GM21619 (cell line): ENCODE measurements at regions not wholly inside any gene's neighbourhood (a gene's known extent, or its start where the extent isn't known, plus 50 kb on each side); places are given as distances from the start of the nearest gene placed in this dataset.

Source experiments
- ATAC-seq: cut with Tn5 transposase; IDR thresholded peaks from one replicate; pipeline ENCODE4 v1.9.1; 2021; ENCODE audit not compliant: unreplicated experiment

- ATAC-seq: no peak
Observed at GRCh38 chr15:70449311-70450141, 313.8 kb downstream of the UACA start.

GRCh38 chr15:70447928-70448698 is 315.2 kb downstream of the UACA start:
- ATAC-seq: no peak

GRCh38 chr15:70447521-70447920 is 315.8 kb downstream of the UACA start:
- no peak for ATAC-seq

GRCh38 chr15:70447081-70447480 is 316.3 kb downstream of the UACA start:
- ATAC-seq: no peak

- ATAC-seq: no peak
Observed at GRCh38 chr15:70443486-70444273, 319.7 kb downstream of the UACA start.

GRCh38 chr15:70442616-70443321 is 320.6 kb downstream of the UACA start:
- ATAC-seq: no peak

GRCh38 chr15:70442211-70442610 is 321.1 kb downstream of the UACA start:
- no peak for ATAC-seq

GRCh38 chr15:70440416-70441138 is 322.8 kb downstream of the UACA start:
- ATAC-seq: no peak

- ATAC-seq: no peak
Observed at GRCh38 chr15:70439880-70440279, 323.5 kb downstream of the UACA start.

- no peak for ATAC-seq
Observed at GRCh38 chr15:70439304-70439877, 324.0 kb downstream of the UACA start.

- no peak for ATAC-seq
Observed at GRCh38 chr15:70438776-70439175, 324.6 kb downstream of the UACA start.

- ATAC-seq: no peak
Observed at GRCh38 chr15:70437882-70438451, 325.4 kb downstream of the UACA start.

- ATAC-seq: no peak
Observed at GRCh38 chr15:70437089-70437488, 326.3 kb downstream of the UACA start.

- ATAC-seq: no peak
Observed at GRCh38 chr15:70436428-70436827, 326.9 kb downstream of the UACA start.

- ATAC-seq: no peak
Observed at GRCh38 chr15:70435872-70436271, 327.5 kb downstream of the UACA start.

GRCh38 chr15:70435369-70435768 is 328.0 kb downstream of the UACA start:
- no peak for ATAC-seq

- ATAC-seq: no peak
Observed at GRCh38 chr15:70433586-70434324, 329.6 kb downstream of the UACA start.

GRCh38 chr15:70432924-70433495 is 330.3 kb downstream of the UACA start:
- no peak for ATAC-seq
